ENCODE measurements at regions not wholly inside any gene's neighbourhood (a gene's known extent, or its start where the extent isn't known, plus 50 kb on each side); places are given as distances from the start of the nearest gene placed in this dataset.

DNA sequence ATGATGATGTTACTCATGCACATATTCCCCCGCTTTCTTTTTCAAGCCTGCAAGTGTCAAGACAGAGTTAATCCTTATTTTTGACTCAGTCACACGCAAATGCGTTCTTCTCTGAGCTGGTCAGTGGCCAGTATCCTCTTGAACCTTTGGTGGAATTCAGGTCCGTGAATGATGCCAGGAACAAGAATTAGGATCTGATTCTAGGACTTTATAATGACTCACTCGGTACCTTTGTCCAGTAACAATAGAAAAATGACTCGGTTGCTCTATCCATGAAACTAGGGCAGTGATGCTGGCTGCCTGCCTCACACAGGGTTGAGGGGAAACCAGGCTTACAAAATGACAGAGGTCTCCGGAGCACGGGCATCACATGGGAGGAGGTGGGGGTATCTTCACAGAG, 185.8 kb upstream of the NUDT4 start:
- no peak for TF ChIP-seq CTCF (IDR thresholded peaks at IDR 0.05)
- Histone ChIP-seq H3K27ac (peak overlapping the region; percentile 71 to 83), H3K27me3 (no peaks in the 10 kb centered on the region), H3K9me3 (no peaks in the 10 kb centered on the region), H3K36me3 (no peaks in the 10 kb centered on the region), H3K4me3 (peak overlapping the region; percentile 28 to 29), H3K4me1 (peaks cover 0 to 17% of the 10 kb centered on the region in 2 donors)
- intact Hi-C loops (cut with DNase I): loop anchor here (2.0 to 5.0 kb wide), 4 partner anchors 45 to 185 kb away; partner anchors contain the start of gene NUDT4
- DNase-seq (ENCODE audit: low spot score in 2 of 2): peak; percentile 19 to 86

- H3K36me3 ChIP-seq: no peaks in the 10 kb centered on the region
- H3K4me1 ChIP-seq: peaks cover 0 to 18% of the 10 kb centered on the region in 2 donors
- no peaks in the 10 kb centered on the region for H3K9me3 ChIP-seq
- no peak for DNase-seq (ENCODE audit: low spot score in 2 of 2)
- H3K27ac ChIP-seq: no peak overlapping the region
- no peak for TF ChIP-seq CTCF (IDR thresholded peaks at IDR 0.05)
- no peak overlapping the region for H3K4me3 ChIP-seq
- H3K27me3 ChIP-seq: no peaks in the 10 kb centered on the region
- intact Hi-C loops (cut with DNase I): loop anchor here (2.0 to 5.0 kb wide), 3 partner anchors 44 to 184 kb away; partner anchors contain the start of gene NUDT4
Observed at GRCh38 chr12:93192878-93193277, 184.8 kb upstream of the NUDT4 start.

GRCh38 chr12:93195511-93195910, 182.2 kb upstream of the NUDT4 start:
- intact Hi-C loops (cut with DNase I): no loop called here
- no peak overlapping the region for H3K4me3 ChIP-seq
- no peaks in the 10 kb centered on the region for H3K9me3 ChIP-seq
- TF ChIP-seq CTCF (IDR thresholded peaks at IDR 0.05): no peak
- H3K36me3 ChIP-seq: no peaks in the 10 kb centered on the region
- no peak overlapping the region for H3K27ac ChIP-seq
- DNase-seq (ENCODE audit: low spot score in 2 of 2): no peak
- H3K4me1 ChIP-seq: peaks cover 0 to 18% of the 10 kb centered on the region in 2 donors
- no peaks in the 10 kb centered on the region for H3K27me3 ChIP-seq

DNA sequence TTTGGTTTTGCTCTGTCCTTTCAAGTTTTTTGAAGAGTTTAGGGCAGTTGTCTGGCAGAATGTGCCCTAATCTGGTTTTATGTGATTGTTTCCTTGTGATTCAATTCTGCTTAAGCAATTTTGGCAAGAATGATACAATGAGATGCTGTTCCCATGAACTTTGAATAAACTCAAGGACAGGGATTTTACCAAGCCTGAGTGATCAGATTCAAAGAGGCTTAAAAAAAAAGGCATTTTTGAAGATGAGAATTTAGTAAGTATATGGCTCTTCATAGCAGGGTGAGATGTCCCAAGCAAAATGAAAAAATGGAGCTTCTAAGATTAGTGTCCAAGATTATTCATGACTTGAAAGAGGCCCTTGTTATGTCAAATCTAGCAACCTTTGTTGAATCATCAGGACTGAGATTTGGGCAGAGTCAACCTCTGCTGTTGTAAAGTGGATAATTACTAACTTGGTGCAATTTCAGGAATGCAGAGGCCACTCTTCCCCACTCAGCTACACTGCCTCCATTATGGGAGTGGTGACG, 180.6 kb upstream of the NUDT4 start:
- no peak overlapping the region for H3K4me3 ChIP-seq
- no peaks in the 10 kb centered on the region for H3K27me3 ChIP-seq
- H3K36me3 ChIP-seq: no peaks in the 10 kb centered on the region
- TF ChIP-seq CTCF (IDR thresholded peaks at IDR 0.05): no peak
- H3K9me3 ChIP-seq: no peaks in the 10 kb centered on the region
- no peak overlapping the region for H3K27ac ChIP-seq
- DNase-seq (ENCODE audit: low spot score in 2 of 2): no peak
- intact Hi-C loops (cut with DNase I): no loop called here
- H3K4me1 ChIP-seq: peaks cover 0 to 7% of the 10 kb centered on the region in 2 donors

DNA sequence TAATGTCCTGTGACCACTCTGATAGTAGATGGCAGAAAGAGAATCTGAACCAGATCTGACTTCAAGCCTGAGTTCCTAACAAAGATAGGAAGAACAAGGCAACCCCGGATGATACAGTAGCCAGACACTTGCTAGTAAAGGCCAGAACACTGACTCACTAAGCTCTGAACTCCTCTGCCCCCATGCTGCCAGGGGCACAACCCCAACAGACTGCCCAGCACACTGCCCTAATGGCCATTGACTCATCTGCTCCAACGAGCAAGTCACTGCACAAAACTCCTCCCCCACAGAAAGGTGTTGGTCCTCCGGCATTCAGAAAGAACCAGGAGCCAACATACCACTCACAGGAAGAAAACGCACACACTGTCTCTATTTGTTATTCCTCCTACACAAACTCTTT, 179.6 kb upstream of the NUDT4 start:
- Histone ChIP-seq H3K4me1 (peaks cover 0 to 2% of the 10 kb centered on the region in 2 donors), H3K9me3 (no peaks in the 10 kb centered on the region), H3K4me3 (no peak overlapping the region), H3K36me3 (no peaks in the 10 kb centered on the region), H3K27ac (no peak overlapping the region), H3K27me3 (no peaks in the 10 kb centered on the region)
- intact Hi-C loops (cut with DNase I): no loop called here
- no peak for DNase-seq (ENCODE audit: low spot score in 2 of 2)
- no peak for TF ChIP-seq CTCF (IDR thresholded peaks at IDR 0.05)

- H3K27ac ChIP-seq: no peak overlapping the region
- no peak overlapping the region for H3K4me3 ChIP-seq
- no peaks in the 10 kb centered on the region for H3K9me3 ChIP-seq
- no peaks in the 10 kb centered on the region for H3K36me3 ChIP-seq
- intact Hi-C loops (cut with DNase I): no loop called here
- DNase-seq (ENCODE audit: low spot score in 2 of 2): no peak
- peaks cover 0 to 2% of the 10 kb centered on the region in 2 donors for H3K4me1 ChIP-seq
- no peak for TF ChIP-seq CTCF (IDR thresholded peaks at IDR 0.05)
- no peaks in the 10 kb centered on the region for H3K27me3 ChIP-seq
Observed at GRCh38 chr12:93199831-93200236, 177.9 kb upstream of the NUDT4 start.
